ENCODE measurements at regions not wholly inside any gene's neighbourhood (a gene's known extent, or its start where the extent isn't known, plus 50 kb on each side); places are given as distances from the start of the nearest gene placed in this dataset.

- H3K4me3 ChIP-seq: no peak overlapping the region
- peaks cover 0 to 20% (median 0%) of the 10 kb centered on the region in 4 donors for H3K9me3 ChIP-seq
- no peak for TF ChIP-seq EP300 (IDR thresholded peaks at IDR 0.05)
- TF ChIP-seq CTCF (IDR thresholded peaks at IDR 0.05): no peak
- no peak for DNase-seq (ENCODE audit: low spot score in 2 of 2)
- H3K36me3 ChIP-seq: no peaks in the 10 kb centered on the region
- WGBS, 2 donors: 81 to 83% methylated on average over 3 of the region's 3 CpGs
- H3K27me3 ChIP-seq: no peaks in the 10 kb centered on the region
- H3K4me1 ChIP-seq: no peaks in the 10 kb centered on the region
- no peak overlapping the region for H3K27ac ChIP-seq
Observed at GRCh38 chr7:70884809-70885208, 247.1 kb upstream of the GALNT17 start.

DNA sequence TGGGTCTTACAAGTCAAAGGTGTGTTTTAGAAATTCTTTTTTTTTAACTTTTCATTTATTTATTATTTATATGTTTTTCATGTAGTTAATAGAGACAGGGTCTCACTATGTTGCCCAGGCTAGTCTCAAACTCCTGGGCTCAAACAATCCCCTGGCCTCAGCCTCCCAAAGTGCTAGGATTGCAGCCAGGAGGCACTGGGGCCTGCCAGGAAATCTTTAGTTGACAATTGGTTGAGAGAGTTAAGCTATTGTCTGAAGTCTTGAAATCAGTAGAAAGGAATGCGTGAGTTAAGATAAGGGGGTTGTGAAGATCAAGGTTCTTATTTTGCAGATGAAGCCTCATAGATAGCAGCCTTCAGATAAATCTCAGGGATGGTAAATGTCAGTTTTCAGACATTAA, 245.4 kb upstream of the GALNT17 start:
- Histone ChIP-seq H3K36me3 (no peaks in the 10 kb centered on the region), H3K27me3 (no peaks in the 10 kb centered on the region), H3K27ac (no peak overlapping the region), H3K4me1 (no peaks in the 10 kb centered on the region), H3K4me3 (no peak overlapping the region), H3K9me3 (peaks cover 0 to 38% (median 2%) of the 10 kb centered on the region in 4 donors)
- TF ChIP-seq POLR2A (IDR thresholded peaks at IDR 0.05) (no peak), EP300 (IDR thresholded peaks at IDR 0.05) (no peak), CTCF (IDR thresholded peaks at IDR 0.05) (no peak)
- no peak for DNase-seq (ENCODE audit: low spot score in 2 of 2)
- 76 to 79% methylated on average over 1 of the region's 1 CpG for WGBS, 2 donors

DNA sequence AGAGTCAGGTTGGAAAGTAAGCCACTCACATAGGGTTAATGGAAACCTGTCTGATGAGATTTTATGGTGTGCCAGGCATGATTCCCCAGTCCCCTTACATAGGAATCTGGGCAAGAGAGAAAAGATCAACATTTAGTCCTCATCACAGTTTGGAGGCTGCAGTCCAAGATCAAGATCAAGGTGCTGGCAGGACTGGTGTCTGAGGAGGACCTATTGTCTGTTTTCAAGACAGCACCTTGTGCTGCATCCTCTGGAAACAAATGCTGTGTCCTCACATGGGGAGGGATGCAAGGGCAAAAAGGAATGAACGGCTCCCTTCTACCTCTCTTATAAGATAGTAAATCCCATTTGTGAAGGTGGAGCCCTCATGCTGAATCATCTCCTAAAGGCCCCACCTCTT, 244.8 kb upstream of the GALNT17 start:
- H3K4me1 ChIP-seq: no peaks in the 10 kb centered on the region
- H3K27me3 ChIP-seq: no peaks in the 10 kb centered on the region
- H3K27ac ChIP-seq: no peak overlapping the region
- no peak overlapping the region for H3K4me3 ChIP-seq
- H3K36me3 ChIP-seq: no peaks in the 10 kb centered on the region
- DNase-seq (ENCODE audit: low spot score in 2 of 2): no peak
- H3K9me3 ChIP-seq: peaks cover 0 to 38% (median 2%) of the 10 kb centered on the region in 4 donors
- TF ChIP-seq EP300 (IDR thresholded peaks at IDR 0.05) (no peak), POLR2A (IDR thresholded peaks at IDR 0.05) (no peak), CTCF (IDR thresholded peaks at IDR 0.05) (no peak)
- 52 to 84% methylated on average over 1 of the region's 1 CpG for WGBS, 2 donors

DNA sequence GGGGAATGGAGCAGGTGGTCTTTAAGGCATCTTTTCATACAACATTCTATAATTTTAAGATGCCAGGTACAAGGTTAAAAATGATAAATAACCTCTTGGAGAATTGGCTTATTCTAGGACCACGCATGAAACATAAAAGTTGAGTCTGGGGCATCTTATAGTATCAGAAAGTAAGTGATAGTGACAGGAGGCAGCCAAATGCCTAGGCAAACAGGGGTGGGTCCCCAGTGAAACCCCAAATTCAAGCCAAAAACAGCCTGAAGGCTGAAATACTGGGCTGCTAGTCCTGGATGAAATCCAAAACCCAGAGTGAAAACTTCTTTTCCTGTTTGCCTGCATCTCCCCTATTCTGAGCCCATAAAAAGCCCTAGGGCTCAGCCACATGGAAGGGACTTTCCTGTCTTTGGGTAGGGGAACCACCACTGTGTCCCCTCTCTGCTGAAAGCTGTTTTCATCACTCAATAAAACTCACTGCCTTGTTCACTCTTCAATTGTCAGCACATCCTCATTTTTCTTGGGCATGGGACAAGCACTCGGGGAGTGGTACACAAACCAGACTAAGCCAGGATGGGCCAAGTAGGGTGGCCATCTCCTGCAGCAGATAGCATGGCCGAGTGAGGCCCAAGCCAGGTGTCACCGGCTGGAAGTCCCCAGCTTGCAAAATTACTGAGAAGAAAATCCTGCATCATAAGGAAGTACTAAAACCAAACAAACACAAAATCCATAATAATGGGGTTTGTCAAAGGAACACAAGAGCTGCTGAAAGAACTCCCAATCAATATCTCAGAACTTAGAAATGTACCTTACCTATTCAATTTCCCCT, 241.6 kb upstream of the GALNT17 start:
- H3K27me3 ChIP-seq: no peaks in the 10 kb centered on the region

More for the DNA sequence above, 241.6 kb upstream of the GALNT17 start:
- no peak for DNase-seq (ENCODE audit: low spot score in 2 of 2)
- H3K4me1 ChIP-seq: no peaks in the 10 kb centered on the region
- H3K9me3 ChIP-seq: peaks cover 0 to 38% (median 2%) of the 10 kb centered on the region in 4 donors
- H3K4me3 ChIP-seq: no peak overlapping the region
- H3K36me3 ChIP-seq: no peaks in the 10 kb centered on the region
- no peak for TF ChIP-seq POLR2A (IDR thresholded peaks at IDR 0.05)
- no peak for TF ChIP-seq EP300 (IDR thresholded peaks at IDR 0.05)
- TF ChIP-seq CTCF (IDR thresholded peaks at IDR 0.05): no peak
- no peak overlapping the region for H3K27ac ChIP-seq
- 80 to 86% methylated on average over 4 of the region's 4 CpGs for WGBS, 2 donors
